Duodenal mucosa (tissue), 2 donors: ENCODE measurements at regions not wholly inside any gene's neighbourhood (a gene's known extent, or its start where the extent isn't known, plus 50 kb on each side); places are given as distances from the start of the nearest gene placed in this dataset.
"Not testable (repeated sequence)": the region's sequence is repeated elsewhere in the genome, so short reads cannot be mapped to it uniquely, and the experiment has no call there.

Experiments
- H3K27ac ChIP-seq: one replicate; pipeline ENCODE4 v1.7.0; 2013; ENCODE audit warnings: low read depth, low read length
- H3K27me3 ChIP-seq, 2 donors: one replicate each; pipeline ENCODE4 v1.7.0; 2013; ENCODE audit warnings: low read length in 2 of 2, control low read depth in 1 of 2; ENCODE audit not compliant: insufficient read depth in 2 of 2, control insufficient read depth in 1 of 2
- H3K36me3 ChIP-seq, 2 donors: one replicate each; pipeline ENCODE4 v1.7.0; 2013; ENCODE audit warnings: low read length in 2 of 2, control low read depth in 1 of 2; ENCODE audit not compliant: insufficient read depth in 2 of 2, control insufficient read depth in 1 of 2
- H3K4me1 ChIP-seq, 2 donors: one replicate each; pipeline ENCODE4 v1.7.0; 2013; ENCODE audit warnings: low read length in 2 of 2, control low read depth in 1 of 2; ENCODE audit not compliant: insufficient read depth in 2 of 2, control insufficient read depth in 1 of 2
- H3K4me3 ChIP-seq, 2 donors: one replicate each; pipeline ENCODE4 v1.7.0; 2013; ENCODE audit warnings: low read length in 2 of 2, low read depth in 1 of 2
- H3K9ac ChIP-seq, 2 donors: one replicate each; pipeline ENCODE4 v1.7.0; 2013; ENCODE audit warnings: low read length in 2 of 2, low read depth in 1 of 2
- H3K9me3 ChIP-seq, 2 donors: one replicate each; pipeline ENCODE4 v1.7.0; 2013; ENCODE audit warnings: low read length in 2 of 2, control low read depth in 1 of 2; ENCODE audit not compliant: control insufficient read depth in 1 of 2

DNA sequence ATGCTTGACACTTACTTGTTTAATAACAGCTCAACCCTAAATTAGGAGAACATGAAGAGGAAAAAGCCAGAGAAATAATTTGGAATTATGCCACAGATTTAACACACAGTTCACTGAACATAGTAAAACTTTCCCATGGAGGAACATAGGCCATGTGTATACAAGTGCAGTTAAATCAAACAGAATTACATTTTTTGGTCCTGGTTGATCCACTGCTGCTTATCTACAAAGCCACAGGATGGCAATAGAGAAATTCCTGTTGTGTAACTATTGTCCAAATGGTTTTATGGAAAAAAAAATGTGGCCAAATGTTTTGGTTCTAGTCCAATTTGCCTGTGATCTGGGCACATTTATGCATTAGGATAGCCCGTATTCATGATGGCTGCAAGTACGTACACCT, 136.8 kb downstream of the ALDH8A1 start:
- Histone ChIP-seq H3K4me1 (no peaks in the 10 kb centered on the region), H3K27ac (no peak overlapping the region)

GRCh38 chr6:134810402-134810801, 139.5 kb downstream of the ALDH8A1 start:
- Histone ChIP-seq H3K36me3 (no peaks in the 10 kb centered on the region), H3K27ac (no peak overlapping the region), H3K4me3 (no peak overlapping the region), H3K9ac (no peak overlapping the region), H3K9me3 (no peaks in the 10 kb centered on the region), H3K4me1 (no peaks in the 10 kb centered on the region), H3K27me3 (no peaks in the 10 kb centered on the region)

More for the DNA sequence above, 136.8 kb downstream of the ALDH8A1 start:
- Histone ChIP-seq H3K36me3 (no peaks in the 10 kb centered on the region), H3K9ac (no peak overlapping the region), H3K27me3 (no peaks in the 10 kb centered on the region), H3K4me3 (no peak overlapping the region), H3K9me3 (no peaks in the 10 kb centered on the region)

DNA sequence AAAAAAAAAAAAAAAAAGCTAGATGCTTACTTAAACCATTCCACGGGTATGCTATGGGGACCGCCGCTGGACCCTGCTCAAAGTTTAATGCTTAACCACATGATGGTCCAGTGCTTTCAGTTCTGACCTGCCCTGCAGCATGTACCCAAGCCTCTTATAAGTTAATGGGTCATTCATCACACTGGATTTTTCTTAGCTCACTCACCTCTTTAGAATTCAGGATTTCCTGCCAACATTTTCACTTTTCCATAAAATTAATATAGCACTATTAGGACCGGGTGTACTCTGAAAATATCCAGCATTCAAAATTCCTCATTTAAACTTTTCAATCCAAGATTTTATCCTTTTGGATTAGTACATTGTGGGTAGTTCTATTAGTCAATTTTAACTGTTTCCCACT, 140.8 kb downstream of the ALDH8A1 start:
- no peaks in the 10 kb centered on the region for H3K36me3 ChIP-seq
- H3K4me1 ChIP-seq, result no peaks in the 10 kb centered on the region
- no peak overlapping the region for H3K4me3 ChIP-seq
- no peak overlapping the region for H3K9ac ChIP-seq
- no peaks in the 10 kb centered on the region for H3K9me3 ChIP-seq
- no peak overlapping the region for H3K27ac ChIP-seq
- no peaks in the 10 kb centered on the region for H3K27me3 ChIP-seq

DNA sequence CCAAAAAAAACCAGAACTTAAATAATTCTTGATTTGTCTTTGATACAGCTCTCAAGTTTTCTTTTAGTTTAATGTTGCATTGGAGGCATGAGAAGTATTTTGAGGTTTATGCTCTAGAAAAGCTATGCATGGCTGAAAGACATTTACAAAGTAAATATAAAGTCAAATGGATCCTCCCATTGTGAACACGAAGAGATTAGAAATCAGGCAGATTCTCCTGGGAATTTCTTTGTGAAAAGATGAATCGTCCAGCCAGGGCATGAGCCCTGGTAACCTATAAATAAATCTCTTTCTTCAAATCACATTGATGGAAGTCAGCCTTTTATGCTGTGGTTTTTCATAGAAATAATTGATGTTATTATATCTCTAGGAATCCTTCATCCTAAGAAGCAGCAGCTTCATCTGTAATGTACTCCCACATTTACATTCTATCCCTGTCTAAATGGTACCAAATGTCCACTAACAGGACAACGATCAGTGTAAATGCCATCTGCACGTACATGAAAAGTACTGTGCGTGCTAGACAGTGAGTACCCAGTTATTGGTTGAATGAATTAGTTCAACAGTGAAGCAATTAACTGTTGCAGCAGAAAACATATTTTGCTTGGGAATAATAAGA, 143.6 kb downstream of the ALDH8A1 start:
- Histone ChIP-seq H3K4me3 (no peak overlapping the region), H3K27me3 (no peaks in the 10 kb centered on the region), H3K9me3 (no peaks in the 10 kb centered on the region), H3K9ac (no peak overlapping the region), H3K4me1 (no peaks in the 10 kb centered on the region), H3K27ac (no peak overlapping the region), H3K36me3 (no peaks in the 10 kb centered on the region)

- H3K4me3 ChIP-seq, result no peak overlapping the region
- no peaks in the 10 kb centered on the region for H3K9me3 ChIP-seq
- H3K9ac ChIP-seq, result no peak overlapping the region
- H3K27ac ChIP-seq, result no peak overlapping the region
- H3K27me3 ChIP-seq, result no peaks in the 10 kb centered on the region
- H3K36me3 ChIP-seq, result no peaks in the 10 kb centered on the region
- no peaks in the 10 kb centered on the region for H3K4me1 ChIP-seq
Measured at GRCh38 chr6:134805168-134805567, 144.7 kb downstream of the ALDH8A1 start.

GRCh38 chr6:134804311-134804710, 145.6 kb downstream of the ALDH8A1 start:
- H3K9me3 ChIP-seq, H3K9ac ChIP-seq, H3K27me3 ChIP-seq, H3K4me1 ChIP-seq, H3K36me3 ChIP-seq, H3K4me3 ChIP-seq, H3K27ac ChIP-seq: not testable (repeated sequence)

DNA sequence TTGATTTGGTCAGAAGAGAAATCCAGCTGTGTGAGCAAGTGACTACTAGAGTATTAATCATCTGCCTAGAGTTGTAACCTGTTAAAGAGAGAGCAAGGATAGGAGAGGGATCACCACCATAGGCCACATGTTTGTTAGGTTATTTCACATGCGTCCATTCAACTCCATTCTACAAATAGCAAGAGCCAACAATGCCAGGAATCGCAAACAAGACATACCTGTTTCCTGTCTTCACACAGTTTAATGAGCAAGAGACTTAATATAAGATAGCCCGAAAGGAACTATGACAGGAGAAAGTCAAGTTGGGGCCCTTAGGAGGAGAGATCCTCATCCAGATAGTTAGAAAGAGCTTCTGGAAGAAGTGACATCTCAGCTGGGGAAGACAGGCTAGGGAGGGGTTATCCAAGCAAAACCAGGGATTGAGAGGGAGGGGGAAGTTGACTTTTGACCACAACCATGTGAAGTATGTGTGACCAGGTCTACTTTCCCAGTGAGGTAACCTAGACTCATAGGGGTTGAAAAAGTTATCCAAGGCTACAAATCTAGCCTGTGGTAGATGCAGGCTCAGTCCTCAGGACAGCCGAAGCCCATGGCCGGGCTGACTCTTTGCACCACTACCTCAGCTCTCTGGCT, 147.4 kb downstream of the ALDH8A1 start:
- no peak overlapping the region for H3K9ac ChIP-seq
- H3K27me3 ChIP-seq, result no peaks in the 10 kb centered on the region

GRCh38 chr6:134797400-134798113, 152.3 kb downstream of the ALDH8A1 start:
- Histone ChIP-seq H3K4me3 (no peak overlapping the region), H3K36me3 (no peaks in the 10 kb centered on the region), H3K27me3 (no peaks in the 10 kb centered on the region), H3K27ac (no peak overlapping the region), H3K9ac (no peak overlapping the region), H3K4me1 (no peaks in the 10 kb centered on the region), H3K9me3 (no peaks in the 10 kb centered on the region)

More for the DNA sequence above, 147.4 kb downstream of the ALDH8A1 start:
- H3K27ac ChIP-seq, result no peak overlapping the region
- H3K9me3 ChIP-seq, result no peaks in the 10 kb centered on the region
- no peaks in the 10 kb centered on the region for H3K4me1 ChIP-seq
- H3K36me3 ChIP-seq, result no peaks in the 10 kb centered on the region
- no peak overlapping the region for H3K4me3 ChIP-seq

DNA sequence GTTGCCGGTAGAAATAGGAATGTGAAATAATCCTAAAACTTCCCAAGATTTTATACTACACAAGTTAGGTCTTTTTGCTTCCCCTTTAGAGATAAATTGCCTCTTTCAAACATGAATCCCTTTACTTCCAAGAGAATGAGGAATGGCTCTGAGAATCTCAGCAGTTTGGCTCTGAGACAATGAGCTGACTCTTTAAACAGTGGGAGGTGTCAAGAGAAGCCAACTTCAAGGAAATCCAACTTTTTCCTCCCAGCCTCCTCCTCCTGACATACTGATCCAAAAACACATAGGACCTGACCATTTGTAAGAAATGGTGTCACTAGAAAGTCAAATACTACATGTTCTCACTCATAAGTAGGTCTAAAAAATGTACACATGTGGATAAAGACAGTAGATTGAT, 154.2 kb downstream of the ALDH8A1 start:
- Histone ChIP-seq H3K4me1 (no peaks in the 10 kb centered on the region), H3K27me3 (no peaks in the 10 kb centered on the region), H3K9me3 (peaks cover 13 to 15% of the 10 kb centered on the region in 2 donors), H3K36me3 (no peaks in the 10 kb centered on the region), H3K9ac (no peak overlapping the region), H3K4me3 (no peak overlapping the region), H3K27ac (no peak overlapping the region)

DNA sequence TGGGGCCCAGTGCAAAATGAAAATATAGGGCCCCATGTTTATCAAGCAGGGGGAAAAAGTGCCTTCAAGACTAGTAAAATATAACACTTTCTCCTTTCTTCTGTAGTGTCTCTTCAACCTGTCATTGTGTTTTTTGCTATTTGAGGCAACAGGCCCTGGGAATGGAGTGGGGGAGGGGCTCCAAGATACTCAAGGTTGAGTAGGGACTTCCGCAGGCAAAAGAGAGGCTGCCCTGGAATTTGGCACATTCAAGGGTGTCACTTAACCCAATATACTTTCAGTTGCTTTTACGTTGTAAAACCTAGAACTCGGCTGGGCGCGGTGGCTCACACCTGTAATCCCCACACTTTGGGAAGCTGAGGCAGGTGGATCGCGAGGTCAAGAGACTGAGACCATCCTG, 154.9 kb downstream of the ALDH8A1 start:
- no peak overlapping the region for H3K9ac ChIP-seq
- H3K4me3 ChIP-seq, result no peak overlapping the region
- H3K9me3 ChIP-seq, result peaks cover 13 to 20% of the 10 kb centered on the region in 2 donors
- no peaks in the 10 kb centered on the region for H3K4me1 ChIP-seq
- no peaks in the 10 kb centered on the region for H3K27me3 ChIP-seq
- no peak overlapping the region for H3K27ac ChIP-seq
- H3K36me3 ChIP-seq, result no peaks in the 10 kb centered on the region
